IPS-20b (cell line): ENCODE measurements at regions not wholly inside any gene's neighbourhood (a gene's known extent, or its start where the extent isn't known, plus 50 kb on each side); places are given as distances from the start of the nearest gene placed in this dataset.

Source experiments
- H3K27ac ChIP-seq: one replicate; pipeline ENCODE4 v1.5.1; 2013; ENCODE audit warnings: low read length
- H3K27me3 ChIP-seq: 2 replicates; pipeline ENCODE4 v1.6.1; 2013; ENCODE audit warnings: mild to moderate bottlenecking, low read length, inconsistent platforms; ENCODE audit not compliant: insufficient read depth
- H3K36me3 ChIP-seq: 2 replicates; pipeline ENCODE4 v1.6.1; 2013; ENCODE audit warnings: low read depth, mild to moderate bottlenecking, inconsistent platforms, low read length, moderate library complexity; ENCODE audit not compliant: insufficient read depth
- H3K4me1 ChIP-seq: 2 replicates; pipeline ENCODE4 v1.6.1; 2013; ENCODE audit warnings: mild to moderate bottlenecking, control low read depth, inconsistent platforms, low read length, moderate library complexity; ENCODE audit not compliant: insufficient read depth
- H3K4me3 ChIP-seq: 2 replicates; pipeline ENCODE4 v1.5.1; 2013; ENCODE audit warnings: mild to moderate bottlenecking, low read length, inconsistent platforms
- H3K9ac ChIP-seq: 2 replicates; pipeline ENCODE4 v1.6.1; 2013; ENCODE audit warnings: low read depth, mild to moderate bottlenecking, inconsistent platforms, low read length, moderate library complexity
- H3K9me3 ChIP-seq: 2 replicates; pipeline ENCODE4 v1.6.1; 2013; ENCODE audit warnings: mild to moderate bottlenecking, low read depth, low read length, inconsistent platforms; ENCODE audit not compliant: insufficient read depth

- Histone ChIP-seq H3K27me3 (no peaks in the 10 kb centered on the region), H3K4me3 (no peak overlapping the region), H3K9me3 (peaks cover 12% of the 10 kb centered on the region), H3K36me3 (no peaks in the 10 kb centered on the region), H3K27ac (no peak overlapping the region), H3K4me1 (no peaks in the 10 kb centered on the region), H3K9ac (no peak overlapping the region)
Observed at GRCh38 chr14:71267007-71267513, 359.8 kb downstream of the PCNX1 start.

- Histone ChIP-seq H3K27ac (no peak overlapping the region), H3K36me3 (no peaks in the 10 kb centered on the region), H3K4me3 (no peak overlapping the region), H3K27me3 (no peaks in the 10 kb centered on the region), H3K9ac (no peak overlapping the region), H3K9me3 (peaks cover 12% of the 10 kb centered on the region), H3K4me1 (no peaks in the 10 kb centered on the region)
Observed at GRCh38 chr14:71267691-71268090, 360.4 kb downstream of the PCNX1 start.

GRCh38 chr14:71270111-71270510 is 362.9 kb downstream of the PCNX1 start:
- Histone ChIP-seq H3K9me3 (peaks cover 12% of the 10 kb centered on the region), H3K27me3 (no peaks in the 10 kb centered on the region), H3K27ac (no peak overlapping the region), H3K36me3 (no peaks in the 10 kb centered on the region), H3K4me3 (no peak overlapping the region), H3K9ac (no peak overlapping the region), H3K4me1 (no peaks in the 10 kb centered on the region)

GRCh38 chr14:71271166-71271945 is 364.1 kb downstream of the PCNX1 start:
- Histone ChIP-seq H3K27ac (no peak overlapping the region), H3K4me1 (no peaks in the 10 kb centered on the region), H3K27me3 (no peaks in the 10 kb centered on the region), H3K9ac (no peak overlapping the region), H3K4me3 (no peak overlapping the region), H3K9me3 (peaks cover 12% of the 10 kb centered on the region), H3K36me3 (no peaks in the 10 kb centered on the region)

DNA sequence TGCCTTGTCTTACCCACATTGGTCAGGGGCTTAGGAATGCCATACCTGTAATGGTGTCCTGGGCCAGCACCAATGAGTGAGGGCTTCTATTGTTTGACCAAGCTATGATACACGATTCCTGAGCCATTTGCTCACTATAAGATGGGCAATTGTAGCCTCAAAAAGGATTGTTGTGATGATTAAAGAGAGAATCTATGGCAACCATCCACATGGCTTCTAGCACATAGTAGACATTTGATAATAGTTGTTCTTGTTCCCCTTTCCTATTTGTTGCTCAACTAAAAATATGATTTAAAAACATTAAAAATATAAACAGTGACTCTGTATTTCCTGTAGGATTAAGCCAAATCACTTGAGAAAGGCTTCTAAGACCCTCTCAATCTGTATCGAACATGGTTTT is 366.1 kb downstream of the PCNX1 start:
- Histone ChIP-seq H3K4me1 (no peaks in the 10 kb centered on the region), H3K4me3 (no peak overlapping the region), H3K36me3 (no peaks in the 10 kb centered on the region), H3K9ac (no peak overlapping the region), H3K27me3 (no peaks in the 10 kb centered on the region), H3K27ac (no peak overlapping the region), H3K9me3 (peaks cover 12% of the 10 kb centered on the region)

DNA sequence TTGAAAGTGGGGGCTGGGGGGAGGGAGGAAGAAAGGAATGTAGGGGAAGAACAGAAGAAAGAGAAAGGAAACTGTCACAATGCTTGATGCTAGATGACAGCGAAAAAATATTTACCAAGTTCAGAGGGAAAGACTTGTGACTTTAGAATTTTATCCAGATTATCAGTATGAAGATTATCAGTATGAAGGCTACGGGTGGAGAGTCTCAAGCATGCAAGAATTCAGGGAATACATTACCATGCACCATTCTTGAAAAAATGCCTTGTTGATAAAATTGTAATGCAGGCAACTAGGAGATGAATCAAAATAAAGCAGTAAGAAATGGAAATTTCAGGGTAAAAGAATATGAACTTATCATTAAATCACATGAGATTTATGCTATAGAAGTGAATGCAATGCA is 376.8 kb downstream of the PCNX1 start:
- Histone ChIP-seq H3K27me3 (no peaks in the 10 kb centered on the region), H3K27ac (no peak overlapping the region), H3K9me3 (peaks cover 6% of the 10 kb centered on the region), H3K4me1 (no peaks in the 10 kb centered on the region), H3K4me3 (no peak overlapping the region), H3K9ac (no peak overlapping the region), H3K36me3 (no peaks in the 10 kb centered on the region)

DNA sequence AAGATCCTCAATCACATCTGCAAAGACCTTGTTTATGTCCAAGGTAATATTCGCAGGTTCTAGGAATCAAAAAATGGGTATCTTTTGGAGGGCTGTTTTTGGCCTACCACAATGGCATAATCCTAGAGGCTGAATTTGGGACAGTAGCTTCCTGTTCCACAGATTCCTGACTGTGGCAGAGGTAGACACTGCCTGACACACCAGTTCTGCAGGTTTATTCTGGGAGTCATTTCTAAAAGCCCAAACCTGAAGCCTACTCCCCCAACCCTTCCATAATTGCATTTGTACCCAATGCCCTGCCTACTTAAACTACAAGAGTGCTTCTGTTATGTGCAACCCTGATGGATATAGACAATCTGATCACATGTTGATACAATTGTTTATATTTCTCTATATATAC is 378.9 kb downstream of the PCNX1 start:
- Histone ChIP-seq H3K27me3 (no peaks in the 10 kb centered on the region), H3K4me3 (no peak overlapping the region), H3K4me1 (no peaks in the 10 kb centered on the region), H3K36me3 (no peaks in the 10 kb centered on the region), H3K9me3 (peaks cover 6% of the 10 kb centered on the region), H3K27ac (no peak overlapping the region), H3K9ac (no peak overlapping the region)

DNA sequence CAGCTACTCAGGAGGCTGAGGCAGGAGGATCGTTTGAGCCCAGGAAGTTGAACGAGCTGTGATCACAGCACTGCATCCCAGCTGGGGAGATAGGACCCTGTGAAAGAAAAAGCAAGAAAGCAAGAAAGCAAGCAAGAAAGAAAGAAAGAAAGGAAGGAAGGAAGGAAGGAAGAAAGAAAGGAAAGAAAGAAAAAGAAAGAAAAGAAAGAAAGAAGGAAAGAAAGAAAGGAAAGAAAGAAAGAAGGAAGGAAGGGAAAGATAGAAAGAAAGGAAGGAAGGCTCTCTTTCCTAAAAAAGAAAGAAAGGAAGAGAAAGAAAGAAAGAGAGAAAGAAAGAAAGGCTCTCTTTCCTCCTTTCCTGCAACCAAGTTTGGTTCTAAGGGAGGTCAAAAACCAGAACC is 380.3 kb downstream of the PCNX1 start:
- Histone ChIP-seq H3K27me3 (no peaks in the 10 kb centered on the region), H3K4me1 (no peaks in the 10 kb centered on the region), H3K9me3 (peaks cover 6% of the 10 kb centered on the region), H3K36me3 (no peaks in the 10 kb centered on the region), H3K9ac (no peak overlapping the region), H3K4me3 (no peak overlapping the region), H3K27ac (no peak overlapping the region)

- Histone ChIP-seq H3K36me3 (no peaks in the 10 kb centered on the region), H3K9me3 (peaks cover 6% of the 10 kb centered on the region), H3K27ac (no peak overlapping the region), H3K4me3 (no peak overlapping the region), H3K27me3 (no peaks in the 10 kb centered on the region), H3K4me1 (no peaks in the 10 kb centered on the region), H3K9ac (no peak overlapping the region)
Observed at GRCh38 chr14:71289536-71289935, 382.3 kb downstream of the PCNX1 start.

GRCh38 chr14:71290301-71290700 is 383.0 kb downstream of the PCNX1 start:
- Histone ChIP-seq H3K9ac (no peak overlapping the region), H3K27ac (no peak overlapping the region), H3K36me3 (no peaks in the 10 kb centered on the region)

GRCh38 chr14:71290960-71291466 is 383.8 kb downstream of the PCNX1 start:
- no peaks in the 10 kb centered on the region for H3K9me3 ChIP-seq
- no peaks in the 10 kb centered on the region for H3K36me3 ChIP-seq
- no peak overlapping the region for H3K9ac ChIP-seq
- H3K27ac ChIP-seq: no peak overlapping the region
- no peak overlapping the region for H3K4me3 ChIP-seq
- H3K27me3 ChIP-seq: no peaks in the 10 kb centered on the region
- no peaks in the 10 kb centered on the region for H3K4me1 ChIP-seq

More at GRCh38 chr14:71290301-71290700, 383.0 kb downstream of the PCNX1 start:
- H3K9me3 ChIP-seq: peaks cover 3% of the 10 kb centered on the region; the same call in 1 of the 2 replicates
- H3K4me3 ChIP-seq: no peak overlapping the region
- no peaks in the 10 kb centered on the region for H3K4me1 ChIP-seq
- H3K27me3 ChIP-seq: no peaks in the 10 kb centered on the region

DNA sequence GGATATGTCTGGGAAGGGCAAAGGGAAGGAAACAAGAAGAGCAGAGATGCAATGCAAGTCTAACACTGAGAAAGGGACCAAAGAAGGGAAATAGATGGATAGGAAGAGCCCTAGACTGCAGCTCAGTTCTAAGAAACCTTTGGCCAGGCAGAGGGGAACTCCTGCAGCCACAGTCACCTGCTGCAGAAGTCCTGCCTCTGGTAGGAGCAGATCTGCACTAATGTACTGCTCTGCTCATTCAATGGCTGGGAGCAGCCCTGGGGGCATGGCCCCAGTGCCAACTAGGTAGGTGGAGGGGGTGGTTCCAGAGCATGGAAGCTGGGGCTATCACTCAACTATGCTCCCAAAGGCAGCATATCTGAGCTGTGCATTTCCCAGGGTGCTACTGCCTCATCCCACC is 388.9 kb downstream of the PCNX1 start:
- Histone ChIP-seq H3K9ac (no peak overlapping the region), H3K4me3 (no peak overlapping the region), H3K27ac (no peak overlapping the region), H3K27me3 (no peaks in the 10 kb centered on the region), H3K36me3 (no peaks in the 10 kb centered on the region), H3K4me1 (no peaks in the 10 kb centered on the region), H3K9me3 (no peaks in the 10 kb centered on the region)
